GM18870 (cell line): ENCODE measurements at regions not wholly inside any gene's neighbourhood (a gene's known extent, or its start where the extent isn't known, plus 50 kb on each side); places are given as distances from the start of the nearest gene placed in this dataset.

ENCODE experiments used
- ATAC-seq: cut with Tn5 transposase; IDR thresholded peaks from one replicate; pipeline ENCODE4 v1.9.1; 2021; ENCODE audit warnings: moderate library complexity; ENCODE audit not compliant: unreplicated experiment

- ATAC-seq = no peak
These were observed 250.3 kb downstream of the ATG4C start for GRCh38 chr1:63034256-63034655.

GRCh38 chr1:63038586-63038985 is 254.7 kb downstream of the ATG4C start:
- no peak for ATAC-seq

GRCh38 chr1:63041660-63042059 is 257.7 kb downstream of the ATG4C start:
- no peak for ATAC-seq

- ATAC-seq = no peak
These were observed 258.3 kb downstream of the ATG4C start for GRCh38 chr1:63042278-63042677.

GRCh38 chr1:63046539-63046938 is 262.6 kb downstream of the ATG4C start:
- no peak for ATAC-seq

- no peak for ATAC-seq
These were observed 265.2 kb downstream of the ATG4C start for GRCh38 chr1:63049135-63049534.

- ATAC-seq = no peak
These were observed 267.4 kb downstream of the ATG4C start for GRCh38 chr1:63051356-63051755.

- ATAC-seq = no peak
These were observed 268.0 kb downstream of the ATG4C start for GRCh38 chr1:63051886-63052285.

GRCh38 chr1:63054184-63054583 is 268.2 kb upstream of the FOXD3 start:
- ATAC-seq = no peak

- ATAC-seq = no peak
These were observed 259.0 kb upstream of the FOXD3 start for GRCh38 chr1:63063367-63063766.

- ATAC-seq = no peak
These were observed 258.2 kb upstream of the FOXD3 start for GRCh38 chr1:63064135-63064534.

- no peak for ATAC-seq
These were observed 253.7 kb upstream of the FOXD3 start for GRCh38 chr1:63068626-63069025.

- no peak for ATAC-seq
These were observed 253.2 kb upstream of the FOXD3 start for GRCh38 chr1:63069214-63069613.

GRCh38 chr1:63073309-63074306 is 248.8 kb upstream of the FOXD3 start:
- ATAC-seq = no peak

GRCh38 chr1:63074321-63074720 is 248.0 kb upstream of the FOXD3 start:
- no peak for ATAC-seq

- ATAC-seq = no peak
These were observed 239.6 kb upstream of the FOXD3 start for GRCh38 chr1:63082766-63083165.

- no peak for ATAC-seq
These were observed 234.4 kb upstream of the FOXD3 start for GRCh38 chr1:63087966-63088365.

GRCh38 chr1:63099188-63099587 is 223.2 kb upstream of the FOXD3 start:
- ATAC-seq = no peak

- no peak for ATAC-seq
These were observed 221.0 kb upstream of the FOXD3 start for GRCh38 chr1:63101336-63101735.

- no peak for ATAC-seq
These were observed 218.7 kb upstream of the FOXD3 start for GRCh38 chr1:63103682-63104081.

- ATAC-seq = no peak
These were observed 215.3 kb upstream of the FOXD3 start for GRCh38 chr1:63107066-63107465.

GRCh38 chr1:63108206-63108605 is 214.2 kb upstream of the FOXD3 start:
- ATAC-seq = no peak
